GM21381 (cell line): ENCODE measurements at regions not wholly inside any gene's neighbourhood (a gene's known extent, or its start where the extent isn't known, plus 50 kb on each side); places are given as distances from the start of the nearest gene placed in this dataset.
"Not testable (repeated sequence)": the region's sequence is repeated elsewhere in the genome, so short reads cannot be mapped to it uniquely, and the experiment has no call there.

Source experiments
- ATAC-seq: cut with Tn5 transposase; IDR thresholded peaks from one replicate; pipeline ENCODE4 v1.9.1; 2021; ENCODE audit warnings: mild to moderate bottlenecking, moderate library complexity; ENCODE audit not compliant: unreplicated experiment

GRCh38 chr12:82529101-82529500, 157.6 kb upstream of the TMTC2 start:
- no peak for ATAC-seq

- no peak for ATAC-seq
Observed at GRCh38 chr12:82529954-82530353, 156.8 kb upstream of the TMTC2 start.

GRCh38 chr12:82530394-82530793, 156.3 kb upstream of the TMTC2 start:
- ATAC-seq: no peak

DNA sequence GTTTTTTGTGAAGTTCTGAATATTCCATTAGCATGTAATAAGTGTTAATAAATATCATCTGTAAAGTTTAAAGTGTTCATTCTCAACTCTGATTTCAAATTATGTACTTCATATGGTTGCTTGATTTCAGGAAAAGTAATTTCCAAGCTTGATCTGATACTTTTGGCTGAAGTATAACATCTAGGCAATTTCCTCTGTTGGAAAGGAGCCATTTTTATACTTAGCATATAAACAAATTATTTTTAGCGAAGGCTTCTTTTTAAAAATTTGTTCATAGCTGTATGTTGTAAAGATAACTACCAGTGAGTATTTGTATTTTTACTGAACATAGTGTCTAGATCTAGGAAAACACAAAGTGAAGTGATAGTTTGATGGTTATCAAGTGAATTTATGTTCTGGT, 153.4 kb upstream of the TMTC2 start:
- ATAC-seq: no peak

- ATAC-seq: no peak
Observed at GRCh38 chr12:82537436-82537835, 149.3 kb upstream of the TMTC2 start.

DNA sequence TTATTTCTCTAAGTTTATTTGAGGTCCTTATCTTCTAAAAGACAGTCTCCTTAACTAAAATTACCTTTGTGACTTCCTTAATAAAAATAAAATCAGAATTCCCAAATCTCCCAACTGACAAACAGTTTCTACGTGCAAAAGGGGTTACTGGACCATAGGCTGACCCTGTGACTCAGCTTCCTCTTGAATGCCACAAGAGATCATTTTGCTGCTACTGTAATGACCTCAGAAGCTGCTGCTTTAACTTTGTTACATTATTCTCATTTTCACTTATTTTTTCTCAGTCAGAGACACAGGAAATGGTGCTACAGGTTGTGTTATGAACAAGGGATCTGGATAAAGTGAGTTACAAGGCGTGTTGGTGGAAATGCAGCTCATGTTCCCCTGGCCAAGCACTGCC, 132.2 kb upstream of the TMTC2 start:
- peak; percentile 71 for ATAC-seq

DNA sequence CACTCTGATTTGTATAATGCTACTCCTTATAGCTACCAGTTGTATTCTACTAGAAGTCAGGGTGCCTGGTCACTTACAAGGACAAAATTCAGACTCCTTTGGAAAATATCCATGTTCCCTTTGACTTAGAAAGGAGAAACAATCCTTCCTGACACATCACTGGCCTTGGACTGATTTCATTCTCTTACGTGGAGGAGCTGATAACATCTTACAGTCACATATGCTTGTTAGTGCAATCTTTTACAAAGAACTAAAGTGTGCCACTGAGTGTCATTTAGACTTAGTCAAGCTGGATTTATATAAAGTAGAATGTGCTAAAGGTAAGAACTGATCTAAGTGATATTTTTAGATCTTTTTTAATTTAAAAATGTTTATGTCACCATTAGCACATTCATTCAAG, 131.0 kb upstream of the TMTC2 start:
- ATAC-seq: no peak

DNA sequence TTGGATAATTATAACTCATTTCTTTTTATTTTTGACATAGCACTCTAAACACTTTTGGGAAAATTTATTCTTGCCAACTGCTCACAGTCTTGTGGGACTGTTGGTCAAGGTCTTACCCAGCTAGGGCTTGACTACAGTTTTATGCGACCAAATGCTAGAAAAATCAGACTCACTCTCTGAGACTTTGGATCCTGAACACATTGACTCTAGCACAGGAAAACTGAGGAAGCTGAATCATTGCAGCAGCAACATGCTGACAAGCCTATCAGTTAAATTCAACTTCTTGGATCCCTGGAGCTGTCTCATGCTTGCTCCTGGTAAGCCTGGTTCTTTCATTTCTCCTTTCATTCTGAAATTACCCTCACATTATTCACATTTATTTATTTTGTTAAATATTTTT, 120.7 kb upstream of the TMTC2 start:
- ATAC-seq: no peak

- ATAC-seq: no peak
Observed at GRCh38 chr12:82567688-82568087, 119.0 kb upstream of the TMTC2 start.

DNA sequence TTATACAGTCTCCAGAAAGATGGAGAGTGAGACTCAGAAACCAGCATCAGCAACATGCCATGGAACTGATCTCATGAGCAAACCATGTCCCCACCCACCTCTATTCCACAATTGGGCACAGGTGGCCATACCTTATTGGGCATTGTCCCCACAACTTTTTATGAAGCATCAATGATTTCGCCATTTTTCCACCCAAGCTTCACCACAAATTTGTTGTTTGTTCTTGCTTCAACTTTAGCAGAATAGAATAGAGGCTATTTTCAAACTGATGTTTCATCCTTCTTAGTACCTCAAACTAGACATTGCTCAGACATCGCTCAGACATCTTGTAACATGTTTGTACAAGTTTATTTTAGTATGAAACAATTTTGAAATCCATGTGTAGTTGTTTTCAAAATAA, 112.5 kb upstream of the TMTC2 start:
- no peak for ATAC-seq

DNA sequence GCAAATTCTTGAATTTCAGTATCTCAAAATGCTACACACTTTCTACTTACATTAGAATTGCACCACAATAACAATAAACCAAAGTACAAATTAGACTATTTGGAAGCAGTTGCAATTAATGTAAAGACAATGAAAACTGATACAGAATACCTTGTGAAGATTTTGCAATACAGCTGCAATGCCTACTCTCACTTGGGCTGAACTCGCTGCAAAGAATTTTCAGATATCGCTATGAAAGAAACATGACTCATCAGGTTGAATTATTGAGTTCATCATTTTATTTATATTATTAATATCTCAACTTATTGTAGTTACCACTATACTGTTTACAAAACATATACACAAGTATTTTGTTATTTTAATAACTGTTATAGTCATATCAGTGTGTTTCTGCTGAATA, 108.0 kb upstream of the TMTC2 start:
- no peak for ATAC-seq

DNA sequence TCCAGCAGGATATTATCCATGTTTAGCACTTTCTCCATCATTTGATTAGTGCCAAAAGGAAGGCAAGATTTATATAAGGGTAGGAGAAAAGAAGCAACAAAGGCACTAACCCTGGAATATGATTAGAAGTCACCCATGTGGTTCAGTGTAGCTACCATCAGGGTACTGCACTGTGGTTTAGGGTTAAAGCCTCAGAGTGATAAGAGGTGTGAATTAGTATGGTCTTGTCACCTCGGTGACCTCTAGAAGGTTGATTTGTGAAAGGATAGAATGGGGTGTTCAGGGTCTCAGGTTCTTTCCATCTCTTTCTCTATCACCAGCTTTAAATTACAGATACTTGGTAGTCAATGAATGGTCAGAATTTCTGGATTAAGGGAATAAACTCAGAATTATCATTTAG, 103.0 kb upstream of the TMTC2 start:
- no peak for ATAC-seq

- ATAC-seq: peak; percentile 64
Observed at GRCh38 chr12:82593143-82593542, 93.6 kb upstream of the TMTC2 start.

- peak; percentile 96 for ATAC-seq
Observed at GRCh38 chr12:82593901-82594396, 92.8 kb upstream of the TMTC2 start.

- ATAC-seq: no peak
Observed at GRCh38 chr12:82595941-82596340, 90.8 kb upstream of the TMTC2 start.

- ATAC-seq: no peak
Observed at GRCh38 chr12:82596483-82596882, 90.2 kb upstream of the TMTC2 start.

- no peak for ATAC-seq
Observed at GRCh38 chr12:82600379-82600778, 86.3 kb upstream of the TMTC2 start.

DNA sequence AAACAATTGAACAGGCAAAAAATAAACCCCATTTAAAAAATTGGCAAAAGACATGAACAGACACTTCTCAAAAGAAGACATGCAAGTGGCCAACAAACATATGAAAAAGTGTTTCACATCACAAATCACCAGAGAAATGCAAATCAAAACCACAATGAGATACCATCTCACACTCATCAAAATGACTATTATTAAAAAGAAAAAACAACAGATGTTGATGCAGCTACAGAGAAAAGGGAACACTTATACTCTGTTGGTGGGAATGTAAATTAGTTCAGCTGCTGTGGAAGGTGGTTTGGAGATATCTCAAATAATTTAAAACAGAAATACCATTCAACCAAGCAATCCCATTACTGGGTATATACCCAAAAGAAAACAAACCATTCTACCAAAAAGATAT, 83.1 kb upstream of the TMTC2 start:
- ATAC-seq: not testable (repeated sequence)

- no peak for ATAC-seq
Observed at GRCh38 chr12:82605115-82605514, 81.6 kb upstream of the TMTC2 start.

GRCh38 chr12:82608706-82609105, 78.0 kb upstream of the TMTC2 start:
- no peak for ATAC-seq

DNA sequence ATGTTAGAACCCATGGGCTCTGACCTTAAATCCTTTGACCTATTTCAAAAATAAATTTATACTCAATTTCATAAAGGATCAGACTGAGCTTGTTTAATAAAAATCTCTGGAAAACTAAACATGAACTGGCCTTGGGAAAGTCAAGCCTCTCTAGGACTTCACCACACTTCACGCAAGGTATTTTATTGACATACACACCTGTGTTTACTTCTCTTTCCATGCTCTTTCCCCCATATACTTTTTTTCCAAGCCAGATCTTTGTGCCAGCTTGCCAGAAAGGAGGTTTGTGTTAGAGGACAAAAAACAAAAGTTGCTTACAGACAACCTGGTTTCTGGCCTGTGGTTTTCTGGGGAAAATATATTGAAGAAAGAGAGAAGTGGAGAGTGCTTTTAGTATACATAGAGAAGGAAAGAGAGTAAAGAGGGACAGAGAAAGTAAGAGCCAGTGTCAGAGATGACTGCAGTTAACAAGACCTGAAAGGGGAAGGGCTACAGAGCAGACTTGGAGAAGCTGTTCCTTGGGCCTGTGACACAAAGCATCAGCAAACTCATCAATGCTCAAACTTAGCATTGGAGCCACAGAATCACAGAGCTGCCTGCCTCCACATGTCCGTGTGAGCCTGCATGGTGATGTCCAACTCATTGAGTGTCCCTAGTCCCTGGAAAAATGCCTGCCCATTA, 77.3 kb upstream of the TMTC2 start:
- ATAC-seq: no peak

GRCh38 chr12:82619644-82620043, 67.1 kb upstream of the TMTC2 start:
- ATAC-seq: no peak

- no peak for ATAC-seq
Observed at GRCh38 chr12:82620917-82621316, 65.8 kb upstream of the TMTC2 start.
